NCI-H510A (cell line): ENCODE measurements at regions not wholly inside any gene's neighbourhood (a gene's known extent, or its start where the extent isn't known, plus 50 kb on each side); places are given as distances from the start of the nearest gene placed in this dataset.

ENCODE experiments used
- DNase-seq: peaks from one replicate; lab custom pipeline; 2025; lab: John Stamatoyannopoulos, UW

DNA sequence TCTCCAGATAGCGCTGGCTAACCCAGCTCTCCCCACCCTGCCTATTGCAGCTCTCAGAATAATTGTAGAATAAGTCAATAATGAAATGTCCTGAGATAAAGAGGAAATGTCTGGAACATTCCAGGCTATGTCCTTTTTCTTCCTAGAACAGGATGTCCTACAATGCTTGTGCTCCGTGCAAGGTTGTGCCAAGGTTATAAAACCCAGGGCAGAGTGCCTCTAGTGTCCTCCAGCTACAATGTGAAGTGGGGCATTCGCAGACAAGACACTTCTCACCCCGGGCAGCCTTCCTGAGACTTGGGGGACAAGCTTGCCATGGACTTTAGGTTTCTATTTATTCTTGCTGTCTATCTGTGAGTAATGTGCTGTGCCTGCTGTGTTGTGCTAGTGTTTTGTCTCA lies 900.6 kb downstream of the TUSC7 start:
- DNase-seq = no peak

GRCh38 chr3:117611211-117611610 lies 901.6 kb downstream of the TUSC7 start:
- DNase-seq = no peak

DNA sequence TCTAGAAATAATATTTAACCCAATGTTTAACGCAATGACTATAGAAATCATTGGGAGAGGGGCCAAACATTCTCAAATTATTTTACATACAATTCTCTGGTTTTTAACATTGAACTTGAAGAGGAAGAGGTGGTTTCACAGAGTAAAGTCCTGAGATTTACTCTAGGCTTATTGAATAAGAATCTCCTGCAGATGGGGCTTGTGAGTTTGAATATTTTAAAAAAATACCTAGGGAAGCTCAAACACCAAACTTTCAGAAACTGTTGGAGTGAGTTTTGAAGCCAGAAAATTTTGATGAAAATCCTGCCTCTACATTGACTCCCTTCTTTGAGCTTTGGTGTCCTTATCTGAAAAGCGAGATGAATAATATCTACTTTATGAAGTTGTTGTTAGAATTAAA lies 906.6 kb downstream of the TUSC7 start:
- no peak for DNase-seq

- DNase-seq = no peak
Measured at GRCh38 chr3:117617906-117618305, 908.3 kb downstream of the TUSC7 start.

DNA sequence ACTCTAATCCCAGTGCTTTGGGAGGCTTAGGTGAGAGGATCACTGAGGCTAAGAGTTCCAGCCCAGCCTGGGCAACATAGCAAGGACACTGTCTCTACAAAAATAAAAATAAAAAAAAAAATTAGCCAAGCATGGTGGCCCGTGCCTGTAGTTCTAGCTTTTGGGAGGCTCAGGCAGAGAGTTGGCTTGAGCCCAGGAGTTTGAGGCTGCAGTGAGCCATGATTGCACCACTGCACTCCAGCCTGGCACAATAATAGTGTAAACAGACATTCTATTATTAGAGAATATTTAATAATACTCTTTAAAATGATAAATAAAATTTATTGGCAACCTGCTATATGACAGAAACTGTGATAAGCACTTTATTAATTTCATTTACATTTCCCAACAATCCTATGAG lies 908.9 kb downstream of the TUSC7 start:
- no peak for DNase-seq

GRCh38 chr3:117619805-117620204 lies 910.2 kb downstream of the TUSC7 start:
- DNase-seq = no peak

- no peak for DNase-seq
Measured at GRCh38 chr3:117622171-117622841, 912.7 kb downstream of the TUSC7 start.

GRCh38 chr3:117624424-117624823 lies 914.8 kb downstream of the TUSC7 start:
- DNase-seq = no peak

DNA sequence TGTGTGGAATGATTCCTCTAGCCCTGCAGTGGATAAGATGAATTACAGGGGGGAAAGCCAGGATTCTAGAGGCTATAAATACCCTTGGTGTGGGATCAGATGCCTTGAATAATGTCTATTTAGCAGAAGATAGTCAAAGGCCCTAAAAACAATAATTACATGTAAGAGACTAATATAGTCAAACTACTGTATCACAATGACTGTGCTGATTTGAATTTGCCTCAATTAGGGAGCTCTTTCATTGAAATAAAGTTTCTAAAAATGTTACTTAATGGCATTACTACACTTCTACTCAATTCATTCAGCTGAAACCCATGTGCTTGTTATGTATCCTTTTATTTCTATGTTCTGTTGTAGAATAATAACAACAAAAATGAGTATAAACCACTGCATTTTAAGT lies 915.6 kb downstream of the TUSC7 start:
- DNase-seq = no peak

- no peak for DNase-seq
Measured at GRCh38 chr3:117626577-117626976, 917.0 kb downstream of the TUSC7 start.

DNA sequence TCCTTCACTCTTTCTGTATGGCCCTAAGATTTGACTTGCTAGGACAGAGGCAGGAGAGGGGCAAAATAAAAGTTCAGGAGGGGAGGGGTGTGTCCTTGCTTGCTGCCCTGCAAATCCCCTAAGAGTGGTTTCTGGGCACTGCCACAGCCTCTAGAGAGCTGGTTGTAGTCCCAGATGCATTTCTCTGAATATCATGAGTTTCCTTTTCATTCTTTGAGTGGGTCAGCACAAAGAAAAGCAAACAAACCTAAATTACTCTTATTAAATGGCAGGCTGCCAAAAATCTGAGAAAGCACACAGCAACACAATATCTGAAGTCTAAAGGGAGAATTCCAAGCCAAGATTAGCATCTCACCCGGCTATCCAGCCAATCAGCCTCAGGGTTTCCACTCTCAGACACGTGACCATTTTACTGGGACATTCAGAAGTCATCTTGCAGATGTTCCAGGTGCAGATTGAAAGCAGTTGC lies 919.3 kb downstream of the TUSC7 start:
- peak; percentile 72 for DNase-seq

- DNase-seq = no peak
Measured at GRCh38 chr3:117629505-117629904, 919.9 kb downstream of the TUSC7 start.

- DNase-seq = no peak
Measured at GRCh38 chr3:117630469-117630868, 920.9 kb downstream of the TUSC7 start.

DNA sequence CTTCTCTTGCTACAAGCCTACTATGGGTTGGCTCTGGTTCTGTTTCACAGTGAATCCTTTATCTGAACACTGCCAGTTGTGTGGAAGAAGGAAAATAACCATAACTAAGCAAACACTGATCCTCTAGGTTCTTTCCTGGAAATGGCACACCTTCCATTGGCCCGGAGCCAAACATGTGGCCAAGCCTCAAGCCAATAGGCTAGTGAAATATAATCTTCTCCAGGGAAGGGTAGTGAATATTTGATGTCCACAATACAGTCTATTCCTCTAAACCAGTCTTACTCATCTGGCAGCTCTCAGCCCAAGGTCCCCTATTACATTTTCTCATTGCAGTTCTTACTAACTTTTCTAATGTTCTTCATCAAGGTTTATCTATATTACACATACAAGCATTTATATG lies 921.3 kb downstream of the TUSC7 start:
- DNase-seq = peak; percentile 55

- no peak for DNase-seq
Measured at GRCh38 chr3:117631781-117632180, 922.2 kb downstream of the TUSC7 start.

- DNase-seq = no peak
Measured at GRCh38 chr3:117632191-117632590, 922.6 kb downstream of the TUSC7 start.

GRCh38 chr3:117633207-117633606 lies 923.6 kb downstream of the TUSC7 start:
- DNase-seq = no peak

GRCh38 chr3:117637666-117638065 lies 928.1 kb downstream of the TUSC7 start:
- no peak for DNase-seq

DNA sequence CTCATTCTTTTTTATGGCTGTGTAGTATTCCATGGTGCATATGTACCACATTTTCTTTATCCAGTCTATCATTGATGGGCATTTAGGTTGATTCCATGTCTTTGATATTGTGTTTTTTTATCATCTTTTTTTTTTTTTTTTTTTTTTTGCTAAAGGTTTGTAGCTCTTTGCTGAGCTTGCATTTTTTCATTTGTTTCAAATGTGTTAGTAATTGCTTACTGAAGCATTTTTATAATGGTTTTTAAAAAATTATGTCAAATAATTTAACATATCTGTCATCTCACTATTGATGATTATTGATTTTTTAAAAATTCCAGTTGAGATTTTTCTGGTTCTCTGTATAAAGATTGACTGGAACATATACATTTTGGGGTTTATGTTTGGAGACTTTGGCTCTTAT lies 934.6 kb downstream of the TUSC7 start:
- DNase-seq = no peak

- DNase-seq = no peak
Measured at GRCh38 chr3:117645561-117646242, 936.1 kb downstream of the TUSC7 start.

GRCh38 chr3:117647435-117647834 lies 937.9 kb downstream of the TUSC7 start:
- no peak for DNase-seq

GRCh38 chr3:117651246-117651645 lies 941.7 kb downstream of the TUSC7 start:
- DNase-seq = no peak

GRCh38 chr3:117656391-117656790 lies 946.8 kb downstream of the TUSC7 start:
- no peak for DNase-seq

DNA sequence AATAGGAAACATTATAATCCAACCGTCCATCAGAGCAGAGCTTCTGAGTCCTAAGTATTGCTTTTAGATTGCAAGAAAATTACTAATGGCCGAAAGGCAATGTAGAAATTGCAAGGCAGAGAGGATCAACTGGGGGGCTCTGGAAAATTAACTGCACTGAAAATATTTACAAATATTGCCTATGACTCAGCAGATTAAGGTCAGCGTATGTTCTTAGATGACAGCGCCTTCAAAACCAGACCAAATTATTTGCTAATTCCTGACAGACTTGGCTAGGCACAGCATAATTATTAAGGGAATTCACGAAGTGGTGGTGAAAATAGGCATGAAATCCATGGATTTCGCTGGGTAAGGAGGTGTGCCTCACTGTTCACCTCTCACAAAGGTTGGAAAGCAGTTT lies 947.7 kb downstream of the TUSC7 start:
- DNase-seq = no peak
